ENCODE measurements at regions not wholly inside any gene's neighbourhood (a gene's known extent, or its start where the extent isn't known, plus 50 kb on each side); places are given as distances from the start of the nearest gene placed in this dataset.
"Not testable (repeated sequence)": the region's sequence is repeated elsewhere in the genome, so short reads cannot be mapped to it uniquely, and the experiment has no call there.

DNA sequence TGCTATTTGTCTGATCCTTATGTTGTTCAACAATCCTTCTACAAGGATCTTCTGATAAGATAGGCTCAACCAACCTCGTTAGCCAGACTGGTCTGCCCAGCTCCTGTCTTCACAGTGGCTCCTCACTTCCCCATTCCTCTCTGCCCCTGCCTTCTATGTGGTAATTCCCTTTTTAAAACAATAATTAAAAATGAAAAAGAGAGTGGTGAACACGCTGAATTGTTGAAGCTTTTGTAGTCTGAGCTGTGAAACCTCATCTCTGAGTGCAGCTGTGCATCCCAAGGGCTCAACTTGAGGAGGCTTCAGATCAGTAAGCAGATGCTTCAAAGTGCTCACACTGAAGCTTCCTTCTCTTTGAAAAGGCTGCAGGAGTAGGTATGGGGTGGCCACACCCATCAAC is 70.7 kb upstream of the JUN start:
- H3K4me3 ChIP-seq (ENCODE audit: low read length, poor library complexity, severe bottlenecking) = no peak overlapping the region
- H3K4me1 ChIP-seq (ENCODE audit: insufficient read depth, low read length, poor library complexity, severe bottlenecking) = peaks cover 10% of the 10 kb centered on the region
- no peak overlapping the region for H3K9ac ChIP-seq (ENCODE audit: low read depth, low read length, poor library complexity, severe bottlenecking)
- H3K9me2 ChIP-seq (replicated peaks; ENCODE audit: low read depth, low read length) = no peaks in the 10 kb centered on the region
- H3K4me2 ChIP-seq (ENCODE audit: low read depth, low read length, poor library complexity, severe bottlenecking) = no peak overlapping the region
- H3K9me3 ChIP-seq (ENCODE audit: insufficient read depth, low read depth, low read length) = no peaks in the 10 kb centered on the region
- no peaks in the 10 kb centered on the region for H3F3A ChIP-seq (ENCODE audit: low read depth)
- TF ChIP-seq, protein P1, sequence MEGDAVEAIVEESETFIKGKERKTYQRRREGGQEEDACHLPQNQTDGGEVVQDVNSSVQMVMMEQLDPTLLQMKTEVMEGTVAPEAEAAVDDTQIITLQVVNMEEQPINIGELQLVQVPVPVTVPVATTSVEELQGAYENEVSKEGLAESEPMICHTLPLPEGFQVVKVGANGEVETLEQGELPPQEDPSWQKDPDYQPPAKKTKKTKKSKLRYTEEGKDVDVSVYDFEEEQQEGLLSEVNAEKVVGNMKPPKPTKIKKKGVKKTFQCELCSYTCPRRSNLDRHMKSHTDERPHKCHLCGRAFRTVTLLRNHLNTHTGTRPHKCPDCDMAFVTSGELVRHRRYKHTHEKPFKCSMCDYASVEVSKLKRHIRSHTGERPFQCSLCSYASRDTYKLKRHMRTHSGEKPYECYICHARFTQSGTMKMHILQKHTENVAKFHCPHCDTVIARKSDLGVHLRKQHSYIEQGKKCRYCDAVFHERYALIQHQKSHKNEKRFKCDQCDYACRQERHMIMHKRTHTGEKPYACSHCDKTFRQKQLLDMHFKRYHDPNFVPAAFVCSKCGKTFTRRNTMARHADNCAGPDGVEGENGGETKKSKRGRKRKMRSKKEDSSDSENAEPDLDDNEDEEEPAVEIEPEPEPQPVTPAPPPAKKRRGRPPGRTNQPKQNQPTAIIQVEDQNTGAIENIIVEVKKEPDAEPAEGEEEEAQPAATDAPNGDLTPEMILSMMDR (conservative IDR thresholded peaks at IDR 0.05; ENCODE audit: low read length) = no peak
- TF ChIP-seq EZH2phosphoT487 (IDR thresholded peaks at IDR 0.05; ENCODE audit: borderline replicate concordance) = no peak
- no peak overlapping the region for H2AFZ ChIP-seq (ENCODE audit: low read length)
- no peaks in the 10 kb centered on the region for H4K20me1 ChIP-seq (ENCODE audit: insufficient read depth, low read length, poor library complexity, severe bottlenecking)
- H3K36me3 ChIP-seq (ENCODE audit: insufficient read depth, low read length) = no peaks in the 10 kb centered on the region
- H3K79me2 ChIP-seq (ENCODE audit: insufficient read depth, low read length) = no peaks in the 10 kb centered on the region
- no peaks in the 10 kb centered on the region for H3K27me3 ChIP-seq (ENCODE audit: insufficient read depth, low read length, poor library complexity, severe bottlenecking)

DNA sequence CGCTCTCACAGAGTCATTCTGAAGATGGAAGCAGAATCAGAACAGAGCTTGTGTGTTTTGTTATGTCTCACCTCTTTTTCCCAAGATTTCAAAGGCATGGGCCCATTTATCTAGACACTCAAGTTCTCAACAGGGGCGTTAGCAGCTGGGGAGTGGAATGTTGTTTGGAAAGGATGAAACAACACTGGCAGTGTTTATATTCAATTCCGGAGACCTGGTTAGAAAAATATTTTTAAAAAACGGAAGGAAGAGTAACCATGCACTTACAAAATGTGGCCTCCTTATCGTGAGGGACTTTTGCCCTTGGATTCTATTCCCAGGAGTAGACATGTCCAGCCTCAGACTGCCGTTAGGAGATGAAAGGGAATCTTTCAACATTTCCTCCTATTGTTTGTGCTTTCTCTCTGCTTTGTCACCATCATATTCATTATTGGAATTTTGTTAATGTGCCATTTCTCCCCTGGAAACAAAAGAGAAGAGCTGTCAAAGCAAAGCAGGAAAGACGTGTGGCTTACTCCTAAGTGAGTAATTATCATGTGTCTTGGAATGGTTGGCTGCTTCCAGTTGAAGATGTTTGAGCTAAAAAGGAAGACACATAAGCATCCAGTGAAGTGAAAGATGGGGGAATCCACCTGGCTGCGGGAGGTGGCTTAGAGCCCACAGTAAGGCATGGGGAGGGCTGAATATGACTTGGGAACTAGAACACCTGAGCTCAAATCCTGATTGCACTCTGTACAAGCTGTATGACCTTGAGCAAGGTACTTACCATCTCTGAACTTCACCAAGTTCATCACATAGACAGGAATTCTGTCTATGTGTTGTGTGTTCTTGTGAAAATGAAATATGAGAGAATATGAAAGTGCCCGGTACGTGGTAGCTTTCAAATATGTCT is 71.7 kb upstream of the JUN start:
- H3K4me1 ChIP-seq (ENCODE audit: insufficient read depth, low read length, poor library complexity, severe bottlenecking) = peaks cover 10% of the 10 kb centered on the region
- no peaks in the 10 kb centered on the region for H3K36me3 ChIP-seq (ENCODE audit: insufficient read depth, low read length)
- H3K27me3 ChIP-seq (ENCODE audit: insufficient read depth, low read length, poor library complexity, severe bottlenecking) = no peaks in the 10 kb centered on the region
- H3K79me2 ChIP-seq (ENCODE audit: insufficient read depth, low read length) = no peaks in the 10 kb centered on the region
- H3K9ac ChIP-seq (ENCODE audit: low read depth, low read length, poor library complexity, severe bottlenecking) = no peak overlapping the region
- H3K4me3 ChIP-seq (ENCODE audit: low read length, poor library complexity, severe bottlenecking) = no peak overlapping the region
- H4K20me1 ChIP-seq (ENCODE audit: insufficient read depth, low read length, poor library complexity, severe bottlenecking) = no peaks in the 10 kb centered on the region
- no peak for TF ChIP-seq EZH2phosphoT487 (IDR thresholded peaks at IDR 0.05; ENCODE audit: borderline replicate concordance)
- TF ChIP-seq, protein P1 (conservative IDR thresholded peaks at IDR 0.05; ENCODE audit: low read length) = no peak
- H2AFZ ChIP-seq (ENCODE audit: low read length) = no peak overlapping the region
- H3K4me2 ChIP-seq (ENCODE audit: low read depth, low read length, poor library complexity, severe bottlenecking) = no peak overlapping the region
- no peaks in the 10 kb centered on the region for H3K9me3 ChIP-seq (ENCODE audit: insufficient read depth, low read depth, low read length)
- no peaks in the 10 kb centered on the region for H3F3A ChIP-seq (ENCODE audit: low read depth)
- no peaks in the 10 kb centered on the region for H3K9me2 ChIP-seq (replicated peaks; ENCODE audit: low read depth, low read length)

DNA sequence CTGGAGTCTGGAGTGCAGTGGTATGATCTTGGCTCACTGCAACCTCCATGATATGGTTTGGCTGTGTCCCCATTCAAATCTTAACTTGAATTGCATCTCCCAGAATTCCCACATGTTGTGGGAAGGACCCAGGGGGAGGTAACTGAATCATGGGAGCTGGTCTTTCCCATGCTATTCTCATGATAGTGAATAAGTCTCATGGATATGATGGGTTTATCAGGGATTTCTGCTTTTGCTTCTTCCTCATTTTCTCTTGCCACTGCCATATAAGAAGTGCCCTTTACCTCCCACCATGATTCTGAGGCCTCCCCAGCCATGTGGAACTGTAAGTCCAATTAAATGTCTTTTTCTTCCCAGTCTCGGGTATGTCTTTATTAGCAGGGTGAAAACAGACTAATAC is 72.4 kb upstream of the JUN start:
- H3K4me1 ChIP-seq (ENCODE audit: insufficient read depth, low read length, poor library complexity, severe bottlenecking); H3K4me3 ChIP-seq (ENCODE audit: low read length, poor library complexity, severe bottlenecking); H3K9me2 ChIP-seq (replicated peaks; ENCODE audit: low read depth, low read length); H3K9ac ChIP-seq (ENCODE audit: low read depth, low read length, poor library complexity, severe bottlenecking); H3K36me3 ChIP-seq (ENCODE audit: insufficient read depth, low read length); H2AFZ ChIP-seq (ENCODE audit: low read length); H3F3A ChIP-seq (ENCODE audit: low read depth); H3K27me3 ChIP-seq (ENCODE audit: insufficient read depth, low read length, poor library complexity, severe bottlenecking); H3K9me3 ChIP-seq (ENCODE audit: insufficient read depth, low read depth, low read length); H3K4me2 ChIP-seq (ENCODE audit: low read depth, low read length, poor library complexity, severe bottlenecking); H4K20me1 ChIP-seq (ENCODE audit: insufficient read depth, low read length, poor library complexity, severe bottlenecking); H3K79me2 ChIP-seq (ENCODE audit: insufficient read depth, low read length): not testable (repeated sequence)

Measured in Loucy (cell line).